HEK293 (cell line): ENCODE measurements at regions not wholly inside any gene's neighbourhood (a gene's known extent, or its start where the extent isn't known, plus 50 kb on each side); places are given as distances from the start of the nearest gene placed in this dataset.

Source experiments
- CTCF ChIA-PET: fragments of 350-600 bp; formaldehyde crosslinking; extraction: SDS; loops from one replicate; lab custom pipeline; 2021; ENCODE audit warnings: antibody characterized with exemption; lab: Yijun Ruan, JAX
- POLR2A ChIA-PET: fragments of 300-600 bp; formaldehyde crosslinking; extraction: SDS; loops from one replicate; lab custom pipeline; 2020; ENCODE audit warnings: antibody characterized with exemption, inconsistent platforms; lab: Yijun Ruan, JAX
- H3K27ac ChIP-seq: fragments of 200-500 bp; sonication (Bioruptor generic); 2 replicates; pipeline ENCODE4 v1.5.1; 2014; ENCODE audit warnings: low read depth, low read length, control low read depth, inconsistent platforms; ENCODE audit errors: extremely low read depth
- H3K36me3 ChIP-seq, 2 experiments: fragments of 200-500 bp in 1 of 2; sonication (Bioruptor generic) in 1 of 2; 1 replicate in 1 of 2; 2 replicates in 1 of 2; pipeline ENCODE4 v1.5.1; 2014 to 2017; ENCODE audit warnings: inconsistent platforms in 2 of 2, low read length in 2 of 2; ENCODE audit not compliant: control insufficient read depth in 2 of 2, insufficient read depth in 1 of 2
- H3K4me1 ChIP-seq: fragments of 200-500 bp; sonication (Bioruptor generic); 2 replicates; pipeline ENCODE4 v1.5.1; 2014; ENCODE audit warnings: mild to moderate bottlenecking, low read length, inconsistent platforms; ENCODE audit not compliant: control insufficient read depth, insufficient read depth
- H3K4me3 ChIP-seq: 2 replicates; pipeline ENCODE4 v1.5.1; 2011; ENCODE audit warnings: low read depth, mild to moderate bottlenecking, control low read depth, low read length, moderate library complexity
- H3K9me3 ChIP-seq: fragments of 200-500 bp; sonication (Bioruptor generic); 2 replicates; pipeline ENCODE4 v1.5.1; 2014; ENCODE audit warnings: low read depth, low read length, inconsistent platforms; ENCODE audit not compliant: control insufficient read depth, insufficient read depth
- BCL11B ChIP-seq: fragments of 450-650 bp; formaldehyde crosslinking; IDR thresholded peaks from 2 replicates; pipeline ENCODE4 v1.5.1; 2016; ENCODE audit warnings: low read depth, missing biosample characterization, missing genetic modification characterization
- KLF10 ChIP-seq: fragments of 450-650 bp; IDR thresholded peaks from 2 replicates; pipeline ENCODE4 v1.5.1; 2018; ENCODE audit warnings: missing biosample characterization, mild to moderate bottlenecking, missing genetic modification characterization
- MEIS1 ChIP-seq: sonication (generic); formaldehyde crosslinking; IDR thresholded peaks from 2 replicates; pipeline ENCODE4 v1.8.1; 2022; ENCODE audit warnings: missing genetic modification reagents, mild to moderate bottlenecking, borderline replicate concordance
- ZBTB17 ChIP-seq: fragments of 450-650 bp; formaldehyde crosslinking; IDR thresholded peaks from 2 replicates; pipeline ENCODE4 v1.5.1; 2016; ENCODE audit warnings: missing biosample characterization, missing genetic modification characterization
- ZBTB7A ChIP-seq: fragments of 450-650 bp; formaldehyde crosslinking; IDR thresholded peaks from 2 replicates; pipeline ENCODE4 v1.5.1; 2016; ENCODE audit warnings: low read depth, missing biosample characterization, missing genetic modification characterization
- ZFP41 ChIP-seq: fragments of 450-650 bp; formaldehyde crosslinking; IDR thresholded peaks from 2 replicates; pipeline ENCODE4 v1.5.1; 2016; ENCODE audit warnings: missing biosample characterization, missing genetic modification characterization, borderline replicate concordance
- ZNF140 ChIP-seq: fragments of 450-650 bp; formaldehyde crosslinking; IDR thresholded peaks from 2 replicates; pipeline ENCODE4 v1.5.1; 2016; ENCODE audit warnings: missing biosample characterization, missing genetic modification characterization
- ZNF184 ChIP-seq: fragments of 450-650 bp; IDR thresholded peaks from 2 replicates; pipeline ENCODE4 v1.5.1; 2018; ENCODE audit warnings: missing biosample characterization, mild to moderate bottlenecking, missing genetic modification characterization
- ZNF248 ChIP-seq: fragments of 450-650 bp; formaldehyde crosslinking; IDR thresholded peaks from 2 replicates; pipeline ENCODE4 v1.5.1; 2017; ENCODE audit warnings: missing biosample characterization, missing genetic modification characterization
- ZNF292 ChIP-seq: fragments of 450-650 bp; formaldehyde crosslinking; IDR thresholded peaks from 2 replicates; pipeline ENCODE4 v1.5.1; 2016; ENCODE audit warnings: low read depth, missing biosample characterization, missing genetic modification characterization, borderline replicate concordance
- ZNF302 ChIP-seq: fragments of 450-650 bp; formaldehyde crosslinking; IDR thresholded peaks from 2 replicates; pipeline ENCODE4 v1.5.1; 2016; ENCODE audit warnings: missing biosample characterization, missing genetic modification characterization, low read depth
- ZNF311 ChIP-seq: fragments of 450-650 bp; formaldehyde crosslinking; IDR thresholded peaks from 2 replicates; pipeline ENCODE4 v1.5.1; 2017; ENCODE audit warnings: missing biosample characterization, missing genetic modification characterization, borderline replicate concordance
- ZNF426 ChIP-seq: fragments of 450-650 bp; formaldehyde crosslinking; IDR thresholded peaks from 2 replicates; pipeline ENCODE4 v1.5.1; 2017; ENCODE audit warnings: missing biosample characterization, missing genetic modification characterization, mild to moderate bottlenecking, inconsistent platforms, moderate library complexity
- ZNF473 ChIP-seq: fragments of 450-650 bp; formaldehyde crosslinking; IDR thresholded peaks from 2 replicates; pipeline ENCODE4 v1.5.1; 2017; ENCODE audit warnings: missing biosample characterization, missing genetic modification characterization
- ZNF571 ChIP-seq: fragments of 450-650 bp; formaldehyde crosslinking; IDR thresholded peaks from 2 replicates; pipeline ENCODE4 v1.5.0; 2017; ENCODE audit warnings: missing biosample characterization, missing genetic modification characterization
- ZNF654 ChIP-seq: fragments of 450-650 bp; formaldehyde crosslinking; IDR thresholded peaks from 2 replicates; pipeline ENCODE4 v1.5.1; 2016; ENCODE audit warnings: low read depth, missing biosample characterization, missing genetic modification characterization
- ZNF660 ChIP-seq: fragments of 450-650 bp; IDR thresholded peaks from 2 replicates; pipeline ENCODE4 v1.5.1; 2018; ENCODE audit warnings: missing biosample characterization, mild to moderate bottlenecking, missing genetic modification characterization
- ZSCAN30 ChIP-seq: fragments of 450-650 bp; IDR thresholded peaks from 2 replicates; pipeline ENCODE4 v1.5.1; 2018; ENCODE audit warnings: missing biosample characterization, mild to moderate bottlenecking, missing genetic modification characterization, moderate library complexity
- TF ChIP-seq, protein P1 (sequence below): fragments of 450-650 bp; formaldehyde crosslinking; IDR thresholded peaks from 2 replicates; pipeline ENCODE4 v1.5.1; 2017; ENCODE audit warnings: missing biosample characterization, missing genetic modification characterization
- TF ChIP-seq, protein P2 (sequence below): fragments of 450-650 bp; formaldehyde crosslinking; IDR thresholded peaks from 2 replicates; pipeline ENCODE4 v1.5.1; 2016; ENCODE audit warnings: missing biosample characterization, missing genetic modification characterization
- TF ChIP-seq, protein P3 (sequence below): fragments of 450-650 bp; formaldehyde crosslinking; IDR thresholded peaks from 2 replicates; pipeline ENCODE4 v1.5.1; 2016; ENCODE audit warnings: missing biosample characterization, missing genetic modification characterization
- TF ChIP-seq, protein P4 (sequence below): fragments of 450-650 bp; formaldehyde crosslinking; conservative IDR thresholded peaks from 2 replicates; pipeline ENCODE4 v1.5.1; 2016; ENCODE audit warnings: low read depth, missing biosample characterization, missing genetic modification characterization
- TF ChIP-seq, protein P5 (sequence below): fragments of 450-650 bp; formaldehyde crosslinking; IDR thresholded peaks from 2 replicates; pipeline ENCODE4 v1.5.1; 2016; ENCODE audit warnings: missing biosample characterization, missing genetic modification characterization

DNA sequence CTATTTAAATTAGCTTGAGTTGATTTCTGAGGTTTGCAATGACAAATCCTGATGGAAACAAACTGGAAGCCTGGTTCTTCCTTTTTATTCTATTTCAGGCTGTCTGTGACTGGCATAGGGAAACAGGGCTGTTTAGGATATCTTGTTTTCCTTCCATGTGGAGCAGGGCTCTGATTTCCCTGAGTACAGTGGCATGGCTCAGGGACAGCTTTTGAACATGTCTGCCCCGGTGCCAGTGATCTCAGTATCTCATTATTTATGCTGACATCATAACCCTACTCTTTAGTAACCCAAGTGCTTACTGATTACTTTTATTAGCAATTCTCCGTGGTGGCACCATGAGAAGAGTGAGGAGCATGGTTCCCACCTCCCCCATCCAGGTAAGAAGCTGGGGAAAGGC, 720.3 kb downstream of the GALR1 start (continued):
- TF ChIP-seq, protein P1, sequence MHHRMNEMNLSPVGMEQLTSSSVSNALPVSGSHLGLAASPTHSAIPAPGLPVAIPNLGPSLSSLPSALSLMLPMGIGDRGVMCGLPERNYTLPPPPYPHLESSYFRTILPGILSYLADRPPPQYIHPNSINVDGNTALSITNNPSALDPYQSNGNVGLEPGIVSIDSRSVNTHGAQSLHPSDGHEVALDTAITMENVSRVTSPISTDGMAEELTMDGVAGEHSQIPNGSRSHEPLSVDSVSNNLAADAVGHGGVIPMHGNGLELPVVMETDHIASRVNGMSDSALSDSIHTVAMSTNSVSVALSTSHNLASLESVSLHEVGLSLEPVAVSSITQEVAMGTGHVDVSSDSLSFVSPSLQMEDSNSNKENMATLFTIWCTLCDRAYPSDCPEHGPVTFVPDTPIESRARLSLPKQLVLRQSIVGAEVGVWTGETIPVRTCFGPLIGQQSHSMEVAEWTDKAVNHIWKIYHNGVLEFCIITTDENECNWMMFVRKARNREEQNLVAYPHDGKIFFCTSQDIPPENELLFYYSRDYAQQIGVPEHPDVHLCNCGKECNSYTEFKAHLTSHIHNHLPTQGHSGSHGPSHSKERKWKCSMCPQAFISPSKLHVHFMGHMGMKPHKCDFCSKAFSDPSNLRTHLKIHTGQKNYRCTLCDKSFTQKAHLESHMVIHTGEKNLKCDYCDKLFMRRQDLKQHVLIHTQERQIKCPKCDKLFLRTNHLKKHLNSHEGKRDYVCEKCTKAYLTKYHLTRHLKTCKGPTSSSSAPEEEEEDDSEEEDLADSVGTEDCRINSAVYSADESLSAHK: no peak
- TF ChIP-seq ZNF302 (tag by site-specific recombination) (no peak), ZNF140 (tag by site-specific recombination) (no peak), ZSCAN30 (no peak), ZNF473 (tag by site-specific recombination) (no peak), ZNF248 (tag by site-specific recombination) (no peak), ZNF292 (tag by site-specific recombination) (no peak), KLF10 (no peak)
- TF ChIP-seq, protein P2, sequence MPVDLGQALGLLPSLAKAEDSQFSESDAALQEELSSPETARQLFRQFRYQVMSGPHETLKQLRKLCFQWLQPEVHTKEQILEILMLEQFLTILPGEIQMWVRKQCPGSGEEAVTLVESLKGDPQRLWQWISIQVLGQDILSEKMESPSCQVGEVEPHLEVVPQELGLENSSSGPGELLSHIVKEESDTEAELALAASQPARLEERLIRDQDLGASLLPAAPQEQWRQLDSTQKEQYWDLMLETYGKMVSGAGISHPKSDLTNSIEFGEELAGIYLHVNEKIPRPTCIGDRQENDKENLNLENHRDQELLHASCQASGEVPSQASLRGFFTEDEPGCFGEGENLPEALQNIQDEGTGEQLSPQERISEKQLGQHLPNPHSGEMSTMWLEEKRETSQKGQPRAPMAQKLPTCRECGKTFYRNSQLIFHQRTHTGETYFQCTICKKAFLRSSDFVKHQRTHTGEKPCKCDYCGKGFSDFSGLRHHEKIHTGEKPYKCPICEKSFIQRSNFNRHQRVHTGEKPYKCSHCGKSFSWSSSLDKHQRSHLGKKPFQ (tag by site-specific recombination): no peak
- TF ChIP-seq, protein P3, sequence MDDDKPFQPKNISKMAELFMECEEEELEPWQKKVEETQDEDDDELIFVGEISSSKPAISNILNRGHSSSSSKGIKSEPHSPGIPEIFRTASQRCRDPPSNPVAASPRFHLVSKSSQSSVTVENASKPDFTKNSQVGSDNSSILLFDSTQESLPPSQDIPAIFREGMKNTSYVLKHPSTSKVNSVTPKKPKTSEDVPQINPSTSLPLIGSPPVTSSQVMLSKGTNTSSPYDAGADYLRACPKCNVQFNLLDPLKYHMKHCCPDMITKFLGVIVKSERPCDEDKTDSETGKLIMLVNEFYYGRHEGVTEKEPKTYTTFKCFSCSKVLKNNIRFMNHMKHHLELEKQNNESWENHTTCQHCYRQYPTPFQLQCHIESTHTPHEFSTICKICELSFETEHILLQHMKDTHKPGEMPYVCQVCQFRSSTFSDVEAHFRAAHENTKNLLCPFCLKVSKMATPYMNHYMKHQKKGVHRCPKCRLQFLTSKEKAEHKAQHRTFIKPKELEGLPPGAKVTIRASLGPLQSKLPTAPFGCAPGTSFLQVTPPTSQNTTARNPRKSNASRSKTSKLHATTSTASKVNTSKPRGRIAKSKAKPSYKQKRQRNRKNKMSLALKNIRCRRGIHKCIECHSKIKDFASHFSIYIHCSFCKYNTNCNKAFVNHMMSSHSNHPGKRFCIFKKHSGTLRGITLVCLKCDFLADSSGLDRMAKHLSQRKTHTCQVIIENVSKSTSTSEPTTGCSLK (tag by site-specific recombination): no peak

DNA sequence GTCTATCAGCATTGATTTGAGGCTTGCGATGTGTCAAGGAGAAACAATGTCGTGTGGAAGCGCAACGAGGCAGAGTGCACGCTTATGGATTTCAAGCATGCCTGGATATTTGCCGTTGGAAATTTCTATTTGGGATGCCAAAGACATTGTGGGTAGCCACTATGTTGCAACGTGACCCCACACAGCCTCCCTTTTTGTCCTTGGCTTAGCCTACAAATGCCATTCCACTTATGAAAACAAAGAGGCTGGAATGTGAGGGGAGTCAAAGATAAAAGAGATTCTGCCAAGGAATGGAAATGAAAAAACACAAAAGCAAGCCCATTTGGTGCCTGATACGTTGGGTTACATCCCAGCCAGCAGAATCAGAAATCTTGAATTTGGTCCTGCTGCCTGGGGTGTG, 721.2 kb downstream of the GALR1 start:
- Histone ChIP-seq H3K9me3 (no peaks in the 10 kb centered on the region), H3K4me3 (no peak overlapping the region)
- CTCF ChIA-PET: no interaction called here
- TF ChIP-seq ZNF311 (tag by site-specific recombination) (no peak), ZFP41 (tag by site-specific recombination) (no peak), ZNF426 (tag by site-specific recombination) (no peak), BCL11B (tag by site-specific recombination) (no peak), ZNF660 (tag by site-specific recombination) (no peak), ZNF571 (tag by site-specific recombination) (no peak), ZNF184 (tag by site-specific recombination) (no peak), ZNF654 (tag by site-specific recombination) (no peak), ZBTB7A (tag by site-specific recombination) (no peak), ZBTB17 (tag by site-specific recombination) (no peak)
- TF ChIP-seq, all 188 proteins: peak for 0
- Histone ChIP-seq H3K27ac (no peak overlapping the region), H3K4me1 (no peaks in the 10 kb centered on the region), H3K36me3 (no peaks in the 10 kb centered on the region)
- POLR2A ChIA-PET: no interaction called here

DNA sequence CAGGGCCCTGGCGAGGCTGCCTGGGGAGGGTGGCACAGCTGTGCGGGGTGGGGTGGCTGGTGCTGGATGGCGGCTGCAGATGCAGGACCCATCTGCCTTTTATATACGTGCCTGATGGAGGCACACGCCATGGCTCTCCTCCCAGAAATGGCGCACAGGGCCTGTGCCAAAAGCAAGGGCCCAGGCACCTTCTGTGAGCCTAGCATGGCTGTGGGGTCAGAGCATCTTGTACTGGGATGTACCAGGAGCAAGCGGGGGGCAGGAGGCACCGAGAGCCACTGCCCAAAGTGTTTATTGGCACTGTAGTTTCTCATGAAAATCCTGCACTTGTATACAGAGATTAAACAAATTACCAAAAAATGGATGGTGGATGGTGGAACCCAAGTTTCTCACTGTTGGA, 724.1 kb downstream of the GALR1 start:
- ChIA-PET POLR2A (no interaction called here), CTCF (no interaction called here)
- H3K27ac ChIP-seq: no peak overlapping the region
- TF ChIP-seq, protein P4, sequence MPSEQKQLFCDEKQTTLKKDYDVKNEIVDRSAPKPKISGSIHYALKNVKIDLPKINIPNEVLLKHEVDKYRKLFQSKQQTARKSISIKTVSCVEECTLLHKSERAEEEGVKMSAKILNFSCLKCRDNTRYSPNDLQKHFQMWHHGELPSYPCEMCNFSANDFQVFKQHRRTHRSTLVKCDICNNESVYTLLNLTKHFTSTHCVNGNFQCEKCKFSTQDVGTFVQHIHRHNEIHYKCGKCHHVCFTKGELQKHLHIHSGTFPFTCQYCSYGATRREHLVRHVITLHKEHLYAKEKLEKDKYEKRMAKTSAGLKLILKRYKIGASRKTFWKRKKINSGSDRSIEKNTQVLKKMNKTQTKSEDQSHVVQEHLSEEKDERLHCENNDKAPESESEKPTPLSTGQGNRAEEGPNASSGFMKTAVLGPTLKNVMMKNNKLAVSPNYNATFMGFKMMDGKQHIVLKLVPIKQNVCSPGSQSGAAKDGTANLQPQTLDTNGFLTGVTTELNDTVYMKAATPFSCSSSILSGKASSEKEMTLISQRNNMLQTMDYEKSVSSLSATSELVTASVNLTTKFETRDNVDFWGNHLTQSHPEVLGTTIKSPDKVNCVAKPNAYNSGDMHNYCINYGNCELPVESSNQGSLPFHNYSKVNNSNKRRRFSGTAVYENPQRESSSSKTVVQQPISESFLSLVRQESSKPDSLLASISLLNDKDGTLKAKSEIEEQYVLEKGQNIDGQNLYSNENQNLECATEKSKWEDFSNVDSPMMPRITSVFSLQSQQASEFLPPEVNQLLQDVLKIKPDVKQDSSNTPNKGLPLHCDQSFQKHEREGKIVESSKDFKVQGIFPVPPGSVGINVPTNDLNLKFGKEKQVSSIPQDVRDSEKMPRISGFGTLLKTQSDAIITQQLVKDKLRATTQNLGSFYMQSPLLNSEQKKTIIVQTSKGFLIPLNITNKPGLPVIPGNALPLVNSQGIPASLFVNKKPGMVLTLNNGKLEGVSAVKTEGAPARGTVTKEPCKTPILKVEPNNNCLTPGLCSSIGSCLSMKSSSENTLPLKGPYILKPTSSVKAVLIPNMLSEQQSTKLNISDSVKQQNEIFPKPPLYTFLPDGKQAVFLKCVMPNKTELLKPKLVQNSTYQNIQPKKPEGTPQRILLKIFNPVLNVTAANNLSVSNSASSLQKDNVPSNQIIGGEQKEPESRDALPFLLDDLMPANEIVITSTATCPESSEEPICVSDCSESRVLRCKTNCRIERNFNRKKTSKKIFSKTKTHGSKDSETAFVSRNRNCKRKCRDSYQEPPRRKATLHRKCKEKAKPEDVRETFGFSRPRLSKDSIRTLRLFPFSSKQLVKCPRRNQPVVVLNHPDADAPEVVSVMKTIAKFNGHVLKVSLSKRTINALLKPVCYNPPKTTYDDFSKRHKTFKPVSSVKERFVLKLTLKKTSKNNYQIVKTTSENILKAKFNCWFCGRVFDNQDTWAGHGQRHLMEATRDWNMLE (tag by site-specific recombination): no peak
- TF ChIP-seq MEIS1 (CRISPR knock-in tag): no peak
- TF ChIP-seq, protein P5, sequence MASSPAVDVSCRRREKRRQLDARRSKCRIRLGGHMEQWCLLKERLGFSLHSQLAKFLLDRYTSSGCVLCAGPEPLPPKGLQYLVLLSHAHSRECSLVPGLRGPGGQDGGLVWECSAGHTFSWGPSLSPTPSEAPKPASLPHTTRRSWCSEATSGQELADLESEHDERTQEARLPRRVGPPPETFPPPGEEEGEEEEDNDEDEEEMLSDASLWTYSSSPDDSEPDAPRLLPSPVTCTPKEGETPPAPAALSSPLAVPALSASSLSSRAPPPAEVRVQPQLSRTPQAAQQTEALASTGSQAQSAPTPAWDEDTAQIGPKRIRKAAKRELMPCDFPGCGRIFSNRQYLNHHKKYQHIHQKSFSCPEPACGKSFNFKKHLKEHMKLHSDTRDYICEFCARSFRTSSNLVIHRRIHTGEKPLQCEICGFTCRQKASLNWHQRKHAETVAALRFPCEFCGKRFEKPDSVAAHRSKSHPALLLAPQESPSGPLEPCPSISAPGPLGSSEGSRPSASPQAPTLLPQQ (tag by site-specific recombination): no peak

More for the DNA sequence above, 724.1 kb downstream of the GALR1 start:
- H3K4me3 ChIP-seq: no peak overlapping the region
- no peaks in the 10 kb centered on the region for H3K36me3 ChIP-seq
- no peaks in the 10 kb centered on the region for H3K9me3 ChIP-seq
- H3K4me1 ChIP-seq: no peaks in the 10 kb centered on the region
